ENCODE measurements at regions not wholly inside any gene's neighbourhood (a gene's known extent, or its start where the extent isn't known, plus 50 kb on each side); places are given as distances from the start of the nearest gene placed in this dataset.

- DNase-seq, result no peak
These were observed 246.8 kb upstream of the RAB6C start for GRCh38 chr2:129732630-129733026.

GRCh38 chr2:129733041-129733440 is 246.4 kb upstream of the RAB6C start:
- no peak for DNase-seq

GRCh38 chr2:129733579-129733978 is 245.9 kb upstream of the RAB6C start:
- no peak for DNase-seq

DNA sequence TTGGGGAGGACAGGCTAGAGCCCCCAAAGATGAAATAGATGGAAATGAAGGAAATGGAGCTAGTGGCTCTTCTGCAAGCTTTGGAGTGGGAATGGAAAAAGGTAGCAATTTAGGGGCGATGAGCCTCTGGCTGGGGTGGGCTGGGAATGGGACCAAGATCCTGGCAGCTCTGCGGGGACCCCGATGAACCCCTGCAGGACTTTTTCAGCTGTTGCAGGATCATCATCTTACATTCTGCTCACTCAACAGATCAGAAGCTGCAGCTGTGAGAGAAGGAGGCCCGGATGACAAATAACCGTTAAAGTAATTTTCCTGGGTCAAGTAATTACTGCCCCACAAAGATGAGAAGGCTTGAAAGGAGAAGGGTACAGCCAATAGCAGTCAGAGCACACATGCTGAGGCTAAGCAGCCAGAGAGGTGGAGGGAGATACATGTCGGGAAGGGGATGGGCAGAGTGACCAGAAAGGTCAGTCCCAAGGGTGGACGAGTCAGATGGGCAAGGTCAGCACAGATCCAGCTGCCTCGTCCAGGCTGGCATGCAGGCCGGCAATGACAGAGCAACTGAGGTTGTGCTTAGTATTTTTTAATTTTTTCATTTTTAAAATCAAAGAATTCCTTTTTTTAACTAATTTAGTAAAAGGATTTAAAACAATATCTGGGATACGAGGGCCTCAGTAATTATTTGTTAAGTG is 245.0 kb upstream of the RAB6C start:
- DNase-seq, result no peak

DNA sequence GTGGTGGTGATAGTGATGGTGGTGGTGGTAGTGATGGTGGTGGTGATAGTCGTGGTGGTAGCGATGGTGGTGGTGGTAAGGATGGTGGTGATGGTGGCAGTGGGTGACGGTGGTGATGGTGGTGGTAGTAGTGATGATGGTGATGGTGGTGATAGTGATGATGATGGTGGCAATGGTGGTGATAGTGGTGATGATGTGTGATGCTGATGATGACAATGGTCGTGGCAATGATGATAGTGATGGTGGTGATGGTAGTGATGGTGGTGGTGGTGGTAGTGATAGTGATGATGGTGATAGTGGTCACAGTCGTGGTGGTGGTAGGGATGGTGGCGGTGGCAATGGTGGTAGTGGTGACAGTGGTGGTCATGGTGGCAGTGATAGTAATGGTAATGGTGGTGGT is 243.9 kb upstream of the RAB6C start:
- no peak for DNase-seq

DNA sequence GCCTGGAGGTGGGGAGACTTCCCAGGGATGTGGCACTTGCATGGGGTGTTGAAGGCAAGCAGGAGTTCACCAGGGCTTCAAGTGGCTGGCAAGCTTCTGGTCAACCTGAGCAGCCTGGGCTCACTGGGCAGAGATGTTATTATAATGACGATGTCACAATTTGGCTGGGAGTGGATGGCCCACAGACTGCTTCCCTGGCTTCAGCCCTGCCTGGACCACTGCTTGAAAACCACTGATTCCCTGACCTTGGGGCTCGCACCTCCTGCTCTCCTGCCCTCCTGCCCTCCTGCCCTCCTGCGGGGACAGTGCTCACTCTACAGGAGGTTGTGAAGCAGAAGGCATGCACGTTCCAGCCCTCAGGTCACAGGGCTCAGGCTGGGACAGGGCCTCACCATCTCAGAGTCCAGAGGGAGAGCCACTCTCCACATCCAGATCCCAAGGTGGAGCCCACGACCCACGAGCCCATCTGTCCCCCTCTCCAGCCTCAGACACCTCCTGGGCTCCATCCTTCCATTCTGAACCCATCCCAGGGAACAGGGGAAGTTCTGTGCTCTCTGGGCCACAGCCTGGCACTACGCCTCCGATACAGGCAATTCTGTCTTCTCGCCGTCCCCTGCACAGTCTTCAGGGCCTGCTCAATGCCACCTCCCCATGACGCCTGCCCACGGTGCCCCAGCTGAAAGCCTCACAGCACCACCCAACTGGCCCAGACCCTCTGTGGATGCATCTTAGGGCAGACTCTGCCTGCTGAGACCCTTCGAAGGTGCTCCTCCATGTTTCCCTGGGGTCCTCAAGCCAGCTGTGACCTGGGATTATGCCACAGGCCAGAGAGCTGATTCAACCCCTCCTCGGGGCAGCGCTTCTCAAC is 241.6 kb upstream of the RAB6C start:
- DNase-seq, result no peak

DNA sequence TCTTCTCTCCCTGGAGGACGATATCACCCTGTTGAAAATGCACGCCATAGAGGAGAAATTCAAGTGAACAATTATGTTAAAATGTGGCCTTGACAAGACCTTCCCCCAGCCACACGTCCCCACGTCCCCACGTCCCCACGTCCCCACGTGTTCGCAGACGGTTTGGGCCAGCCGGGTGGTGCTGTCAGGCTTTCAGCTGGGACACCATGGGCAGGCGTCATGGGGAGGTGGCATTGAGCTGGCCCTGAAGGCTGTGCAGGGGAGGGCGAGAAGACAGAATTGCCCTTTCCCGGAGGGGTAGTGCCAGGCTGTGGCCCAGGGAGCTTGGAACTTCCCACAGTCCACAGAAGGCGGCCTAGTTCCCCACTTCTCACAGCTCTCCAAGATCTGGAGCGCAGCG is 240.7 kb upstream of the RAB6C start:
- DNase-seq, result no peak

GRCh38 chr2:129740504-129740903 is 239.0 kb upstream of the RAB6C start:
- no peak for DNase-seq

- DNase-seq, result no peak
These were observed 238.3 kb upstream of the RAB6C start for GRCh38 chr2:129741165-129741564.

GRCh38 chr2:129741623-129742022 is 237.8 kb upstream of the RAB6C start:
- no peak for DNase-seq

GRCh38 chr2:129742415-129743180 is 236.9 kb upstream of the RAB6C start:
- DNase-seq, result no peak

- no peak for DNase-seq
These were observed 235.3 kb upstream of the RAB6C start for GRCh38 chr2:129744141-129744540.

GRCh38 chr2:129744649-129745048 is 234.8 kb upstream of the RAB6C start:
- DNase-seq, result no peak

GRCh38 chr2:129747500-129748125 is 231.9 kb upstream of the RAB6C start:
- DNase-seq, result no peak

DNA sequence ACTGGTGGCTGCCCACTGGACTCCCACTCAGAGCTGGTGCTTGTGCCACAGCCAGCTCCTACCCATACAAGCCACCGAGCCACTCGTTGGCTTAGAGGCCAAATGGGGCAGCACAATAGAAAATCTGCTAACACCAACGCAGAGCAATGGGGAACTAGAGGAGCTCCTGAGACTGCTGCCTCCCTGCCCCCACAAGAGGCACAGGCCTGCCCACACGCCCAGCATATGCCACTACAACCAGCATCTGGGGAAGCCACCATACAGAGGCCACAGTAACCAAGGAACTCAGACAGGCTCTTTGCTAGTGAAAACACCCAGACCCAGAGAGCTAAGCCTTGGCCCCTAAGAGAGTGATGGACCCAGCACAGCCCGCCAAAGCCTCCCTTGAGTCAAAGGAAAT is 231.2 kb upstream of the RAB6C start:
- DNase-seq, result no peak

GRCh38 chr2:129748653-129749052 is 230.8 kb upstream of the RAB6C start:
- no peak for DNase-seq

GRCh38 chr2:129751409-129751808 is 228.1 kb upstream of the RAB6C start:
- DNase-seq, result no peak

DNA sequence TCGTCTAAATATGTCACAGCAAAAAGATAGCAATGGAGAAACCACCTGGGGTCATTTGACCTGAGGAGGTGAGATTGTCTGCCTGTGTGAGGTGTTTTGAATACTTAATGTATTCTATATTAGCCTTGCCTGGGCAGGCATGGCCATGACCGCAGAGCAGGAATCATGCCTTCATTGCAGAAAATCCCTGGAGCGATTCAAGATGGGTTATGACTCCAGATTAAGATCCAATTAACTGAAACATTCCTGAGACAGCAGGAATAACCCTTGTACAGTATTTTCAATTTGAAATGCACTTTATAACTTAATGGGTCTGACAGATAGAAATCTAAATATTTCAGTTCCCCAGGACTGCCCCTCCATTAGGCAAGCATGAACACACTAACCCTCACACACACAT is 227.3 kb upstream of the RAB6C start:
- no peak for DNase-seq

GRCh38 chr2:129752686-129753085 is 226.8 kb upstream of the RAB6C start:
- DNase-seq, result no peak

GRCh38 chr2:129753261-129753660 is 226.2 kb upstream of the RAB6C start:
- DNase-seq, result no peak

GRCh38 chr2:129754421-129754820 is 225.0 kb upstream of the RAB6C start:
- DNase-seq, result no peak

- DNase-seq, result no peak
These were observed 224.6 kb upstream of the RAB6C start for GRCh38 chr2:129754831-129755230.

GRCh38 chr2:129755786-129756185 is 223.7 kb upstream of the RAB6C start:
- no peak for DNase-seq

All from NCI-H1417 treated with DMSO at 0.1 percent for 48 hours (cell line).